NCI-H69 (cell line): ENCODE measurements at regions not wholly inside any gene's neighbourhood (a gene's known extent, or its start where the extent isn't known, plus 50 kb on each side); places are given as distances from the start of the nearest gene placed in this dataset.
"Not testable (repeated sequence)": the region's sequence is repeated elsewhere in the genome, so short reads cannot be mapped to it uniquely, and the experiment has no call there.

Experiments used
- DNase-seq: peaks from one replicate; lab custom pipeline; 2025; lab: John Stamatoyannopoulos, UW

DNA sequence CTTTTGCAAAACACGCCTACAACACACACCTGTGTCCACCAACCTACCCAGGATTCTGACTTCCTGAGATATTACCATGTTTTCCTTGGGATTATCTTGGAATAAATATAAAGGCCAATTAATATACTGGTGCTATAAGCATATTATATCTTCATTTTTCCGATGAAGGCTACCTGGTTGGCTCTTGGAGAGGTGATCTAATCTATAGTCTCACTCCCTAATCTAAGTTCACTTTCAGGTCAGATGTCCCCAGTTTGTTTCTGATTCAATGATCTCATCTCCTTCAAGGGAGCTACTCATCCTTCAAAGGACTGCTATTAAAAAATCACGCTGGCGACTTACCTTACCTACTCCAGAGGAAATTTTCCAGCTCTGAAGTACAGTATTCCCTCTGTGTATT is 517.5 kb downstream of the KLF5 start:
- no peak for DNase-seq

DNA sequence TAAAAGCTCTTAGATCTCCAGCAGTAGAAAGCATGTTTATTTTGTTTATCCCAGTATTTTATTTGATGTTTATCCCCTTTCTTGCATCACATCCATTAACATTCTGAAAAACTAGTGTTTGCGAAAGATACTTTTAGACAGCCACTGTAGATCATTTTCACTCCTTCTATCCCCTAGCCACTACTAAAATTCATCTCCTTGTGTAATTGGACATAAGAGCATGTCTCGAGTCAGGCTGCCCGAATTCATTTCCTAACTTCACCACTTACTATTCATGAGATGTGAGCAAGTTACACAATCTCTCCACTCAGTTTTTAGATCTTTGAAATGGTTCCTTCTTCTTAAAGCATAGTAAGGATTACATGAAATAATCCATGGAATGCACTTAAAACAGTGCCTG is 514.0 kb downstream of the KLF5 start:
- DNase-seq = no peak

DNA sequence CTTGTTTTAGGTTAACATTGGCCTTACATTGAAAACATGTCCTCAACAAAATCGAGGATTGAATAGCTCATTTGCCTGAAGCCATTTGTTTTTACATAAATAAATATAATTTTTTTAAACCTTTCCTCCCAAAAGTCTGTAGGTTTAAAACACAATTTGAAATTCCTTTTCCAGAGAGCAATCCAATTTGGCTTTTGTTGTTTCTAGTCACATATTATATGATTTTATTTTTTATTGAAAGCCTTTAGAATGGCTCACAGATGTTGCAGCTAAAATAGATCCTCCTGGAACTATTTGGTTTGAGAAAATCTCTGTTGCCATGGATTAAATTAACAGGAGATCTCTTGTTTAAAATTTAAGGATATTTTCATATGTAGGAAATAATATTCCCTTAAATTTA is 512.6 kb downstream of the KLF5 start:
- DNase-seq = no peak

DNA sequence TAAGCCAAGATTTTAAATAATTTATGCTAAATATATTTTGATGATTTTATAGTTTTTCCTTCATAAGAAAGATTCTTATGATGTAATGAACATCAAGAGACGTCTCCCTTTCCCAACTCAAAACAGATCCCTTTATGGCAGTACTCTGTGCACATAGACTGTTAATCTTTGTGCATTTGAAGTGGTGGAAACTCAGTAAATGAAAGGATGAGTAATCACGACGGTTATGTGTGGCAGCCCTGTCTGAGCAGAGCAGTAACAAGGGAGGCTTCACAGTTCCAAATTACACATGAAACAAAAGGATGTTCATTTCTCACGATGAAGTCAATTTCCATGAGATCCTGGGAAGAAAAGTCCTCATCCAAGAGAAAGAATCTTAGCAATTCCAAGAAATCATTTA is 498.1 kb downstream of the KLF5 start:
- DNase-seq = no peak

DNA sequence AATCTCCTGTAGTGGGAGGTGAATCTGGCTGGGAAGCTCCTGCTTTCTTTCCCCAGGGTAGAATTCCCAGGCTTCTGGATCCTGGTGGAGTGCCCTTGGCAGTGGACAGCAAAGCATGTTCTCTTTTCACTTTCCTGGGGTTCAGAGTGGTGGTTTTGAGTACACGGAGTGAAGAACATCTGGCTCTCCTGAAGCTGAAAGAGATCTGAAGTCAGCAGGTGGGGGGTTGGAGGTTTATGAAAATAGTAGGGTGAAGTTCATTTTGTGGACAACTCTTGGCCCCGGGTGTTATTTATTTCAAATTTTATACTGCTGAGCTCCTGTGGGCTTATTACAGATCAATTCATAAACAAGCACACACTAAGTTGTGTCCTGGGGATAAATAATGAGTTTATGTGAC is 497.3 kb downstream of the KLF5 start:
- DNase-seq = no peak

DNA sequence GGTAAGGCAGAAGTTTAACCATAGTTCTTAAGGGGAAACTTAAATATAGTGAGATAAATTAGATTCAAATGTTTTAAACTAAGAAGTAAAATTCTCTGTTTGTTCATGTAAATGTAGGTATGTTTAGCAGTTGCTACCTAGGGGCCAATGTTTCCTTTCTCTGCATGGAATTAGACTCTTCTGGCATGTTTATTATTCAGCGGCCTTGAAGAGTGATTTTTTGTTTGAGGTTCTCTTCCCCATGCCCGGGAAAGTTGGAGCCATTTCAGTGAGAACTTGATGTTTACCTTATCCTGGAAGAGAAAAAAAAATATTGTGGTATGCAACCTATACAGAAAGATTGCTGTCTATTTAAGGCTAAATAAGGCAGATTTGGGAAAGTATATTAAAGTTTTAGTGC is 492.9 kb downstream of the KLF5 start:
- DNase-seq = no peak

DNA sequence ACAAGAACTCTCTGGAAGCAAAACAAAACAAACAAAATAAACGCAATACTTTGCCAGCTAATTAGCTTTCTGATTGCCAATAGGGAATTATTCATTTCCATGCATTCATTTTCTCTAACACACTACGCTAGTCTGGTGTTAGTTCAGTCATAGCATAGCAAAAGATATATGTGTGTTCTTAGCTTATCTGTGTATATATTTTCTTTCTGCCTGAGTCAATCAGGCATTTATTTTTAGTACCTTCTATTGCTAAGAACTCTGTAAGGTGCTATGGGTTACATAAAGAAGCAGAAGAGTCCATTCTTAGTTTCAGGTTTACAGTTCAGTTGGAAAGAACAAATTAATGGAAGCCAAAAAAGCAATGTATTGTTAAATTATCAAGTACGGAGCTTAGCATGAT is 490.9 kb downstream of the KLF5 start:
- DNase-seq = no peak

DNA sequence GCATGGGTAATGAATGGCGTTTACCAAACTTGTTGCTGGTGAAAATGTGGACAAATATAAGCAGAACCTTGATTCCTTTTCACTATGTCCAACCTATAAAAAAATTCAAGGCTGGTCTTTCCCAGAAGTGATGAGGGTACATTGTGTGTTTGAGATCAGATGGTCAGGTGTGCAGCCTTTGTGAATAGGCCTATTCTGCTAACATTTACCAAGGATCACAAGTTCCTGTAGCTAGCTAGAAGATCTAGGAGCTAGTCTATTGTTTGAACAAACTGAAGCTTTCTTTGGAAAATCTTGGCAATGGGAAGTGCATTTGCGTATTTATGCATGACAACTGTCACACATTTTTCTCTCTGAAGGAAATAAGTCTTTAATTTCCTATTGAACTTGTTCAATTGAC is 489.6 kb downstream of the KLF5 start:
- DNase-seq = no peak

DNA sequence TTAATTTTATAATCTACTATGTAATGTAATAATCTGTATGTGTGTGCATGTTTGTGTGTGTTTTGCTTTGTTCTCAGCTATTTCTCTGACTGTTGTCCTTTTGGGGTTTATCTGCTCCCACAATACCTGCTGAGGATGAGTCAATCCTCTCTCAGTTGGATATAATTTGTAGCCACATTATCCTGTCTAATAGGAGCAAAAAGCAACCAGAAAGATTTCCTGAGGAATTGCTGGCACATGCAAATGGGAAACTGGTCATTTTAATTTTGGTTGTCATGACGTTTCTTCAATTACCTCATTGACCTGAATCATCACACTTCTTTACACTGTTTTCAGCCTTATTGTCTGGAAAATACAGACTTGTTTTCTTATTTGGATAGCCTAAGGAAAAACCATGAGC is 488.4 kb downstream of the KLF5 start:
- DNase-seq = peak; percentile 14

DNA sequence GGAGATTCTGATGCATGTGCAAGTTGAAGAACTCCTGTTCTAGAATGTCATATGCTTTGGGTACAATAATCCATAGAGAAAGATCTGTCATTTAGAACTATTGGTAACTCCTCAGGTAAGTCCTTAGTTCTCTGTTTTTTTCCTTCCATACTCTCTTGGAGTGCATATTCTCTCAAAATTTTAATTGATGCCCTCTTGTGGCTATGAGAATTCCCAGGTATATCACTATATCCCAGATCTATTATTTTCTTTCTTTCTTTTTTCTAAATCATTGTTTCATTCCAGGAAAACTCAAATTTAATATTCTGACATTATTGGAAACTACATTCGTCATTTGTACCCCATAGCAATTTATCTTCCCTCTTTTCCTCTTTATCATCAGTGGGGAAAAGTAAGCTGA is 485.4 kb downstream of the KLF5 start:
- no peak for DNase-seq

DNA sequence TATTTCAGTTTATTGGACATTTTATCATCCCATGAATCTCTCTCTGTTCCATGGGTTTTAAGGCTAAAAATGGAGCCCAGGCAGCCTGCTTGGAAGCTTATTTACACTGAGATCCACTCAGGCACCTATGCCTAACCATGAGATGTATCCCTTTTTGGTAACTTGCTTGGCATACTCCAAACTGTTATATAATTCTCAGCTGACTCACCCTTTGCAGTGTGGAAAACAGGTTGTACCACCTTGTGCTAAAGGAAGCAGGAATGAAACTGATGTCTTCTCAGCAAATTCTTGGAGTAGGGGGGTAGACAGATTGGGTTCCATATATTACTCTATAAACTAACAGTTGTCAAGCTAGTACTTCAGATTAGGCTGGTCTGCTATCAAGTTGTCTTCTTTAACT is 483.6 kb downstream of the KLF5 start:
- no peak for DNase-seq

DNA sequence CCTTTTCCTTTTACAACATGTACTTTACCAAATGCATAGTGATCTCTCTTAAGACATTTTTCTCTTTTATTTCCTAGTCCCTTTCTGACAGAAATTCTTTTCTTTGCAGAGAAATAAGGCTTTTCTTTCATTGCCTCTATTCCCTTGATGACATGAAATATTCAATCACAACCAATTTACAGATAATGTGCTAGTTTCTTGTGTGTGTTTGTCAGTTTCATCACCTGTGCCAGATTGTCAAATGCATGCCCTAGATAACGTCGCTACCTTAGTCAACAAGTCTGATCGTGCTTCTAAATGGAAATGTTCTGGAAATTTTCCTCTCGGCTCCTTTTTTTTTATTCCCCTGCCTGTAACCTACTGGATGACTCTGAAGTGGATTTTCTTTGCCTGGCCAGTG is 478.1 kb downstream of the KLF5 start:
- no peak for DNase-seq

DNA sequence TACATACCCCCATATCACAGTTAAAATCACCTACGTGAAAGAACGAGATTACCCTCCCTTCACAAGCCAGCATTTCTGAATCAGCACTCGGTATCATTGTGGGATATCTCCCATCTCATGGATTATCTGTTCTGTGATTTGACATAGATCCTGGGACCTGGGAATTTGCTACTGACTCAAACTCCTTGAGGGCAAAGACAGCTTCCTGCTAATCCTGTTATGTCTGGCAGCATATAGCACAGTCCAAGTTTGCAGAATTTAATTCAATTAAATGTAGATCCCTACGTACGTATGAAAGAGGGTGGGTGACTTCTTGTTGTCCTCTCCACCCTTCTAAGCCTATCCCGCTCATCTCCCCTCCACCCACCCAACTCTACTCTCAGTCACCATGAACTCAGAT is 476.5 kb downstream of the KLF5 start:
- DNase-seq = no peak

DNA sequence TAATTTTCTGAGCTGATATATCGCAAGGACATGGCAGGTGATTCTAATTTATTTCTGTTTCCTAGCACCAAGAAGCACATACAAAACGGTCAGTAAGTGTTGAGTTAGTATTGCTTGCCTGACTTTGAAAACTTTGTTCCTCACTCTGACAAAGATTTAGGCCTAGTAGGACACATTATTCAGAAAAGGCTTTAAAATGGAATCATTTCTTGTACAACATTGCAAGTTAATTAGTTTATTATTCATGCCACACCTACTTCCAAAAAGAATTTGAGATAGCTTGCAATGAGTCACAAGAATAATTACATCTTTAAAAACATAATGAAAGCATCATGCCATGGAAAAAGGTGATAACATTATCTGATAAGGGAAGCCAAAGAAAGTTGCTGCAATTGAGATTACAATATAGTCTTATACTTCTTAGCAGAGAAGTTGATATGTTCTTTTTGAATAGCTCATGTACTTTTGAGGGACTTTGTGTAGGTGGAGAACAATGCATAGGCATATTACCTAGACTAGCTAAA is 474.2 kb downstream of the KLF5 start:
- no peak for DNase-seq

DNA sequence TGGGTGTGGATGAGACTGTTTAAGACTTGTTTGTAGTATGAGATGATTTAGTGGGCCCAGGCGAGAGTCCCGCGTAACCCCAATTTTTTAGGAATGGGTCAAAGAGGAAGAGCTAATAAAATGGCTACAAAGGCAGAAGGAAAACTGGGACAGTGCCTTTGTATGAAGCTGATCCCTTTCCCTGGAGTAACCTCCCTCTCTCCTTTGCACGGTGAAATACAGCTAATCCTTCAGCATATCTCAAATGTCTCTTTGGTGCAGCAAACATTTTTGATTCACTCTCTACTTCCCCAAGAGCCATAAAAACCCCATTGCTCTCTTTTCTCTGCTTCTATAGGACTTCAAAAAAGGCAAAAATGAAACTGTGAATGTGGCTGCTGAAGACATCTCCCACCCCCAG is 473.8 kb downstream of the KLF5 start:
- no peak for DNase-seq

DNA sequence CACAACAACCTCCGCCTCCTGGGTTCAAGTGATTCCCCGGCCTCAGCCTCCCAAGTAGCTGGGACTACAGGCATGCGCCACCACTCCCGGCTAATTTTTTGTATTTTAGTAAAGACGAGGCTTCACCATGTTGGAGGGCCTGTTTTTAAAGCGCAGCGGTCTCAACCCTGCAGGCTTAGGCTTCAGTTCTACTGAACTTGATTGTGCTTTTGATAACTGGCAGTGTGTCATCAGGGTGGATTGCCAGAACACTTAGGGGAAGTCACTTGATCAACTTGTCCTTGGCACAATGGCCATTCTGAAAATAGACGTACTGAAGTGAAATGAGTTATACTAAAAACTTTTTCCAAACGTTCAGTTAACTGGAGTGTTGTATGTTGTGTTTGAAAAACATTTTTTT is 472.2 kb downstream of the KLF5 start:
- no peak for DNase-seq

DNA sequence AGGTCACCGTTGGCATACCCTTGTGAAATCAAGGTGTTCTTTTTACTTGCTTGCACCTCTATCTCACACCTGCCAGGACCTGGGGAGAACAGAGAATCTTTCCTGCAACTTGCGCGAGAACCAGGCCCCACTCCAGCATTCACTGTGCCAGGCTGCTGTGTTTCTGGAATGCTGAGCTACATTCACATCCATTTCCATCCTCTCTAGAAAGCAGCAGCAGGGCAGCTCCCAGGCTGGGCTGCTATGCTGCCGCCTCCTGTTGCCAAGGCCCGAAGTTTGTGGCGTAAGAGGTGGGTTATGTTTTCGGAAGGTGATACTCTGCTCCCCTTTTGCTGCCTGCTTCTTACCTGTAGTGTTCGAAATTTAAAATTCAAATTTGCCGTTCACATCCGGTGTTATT is 464.1 kb downstream of the KLF5 start:
- no peak for DNase-seq

DNA sequence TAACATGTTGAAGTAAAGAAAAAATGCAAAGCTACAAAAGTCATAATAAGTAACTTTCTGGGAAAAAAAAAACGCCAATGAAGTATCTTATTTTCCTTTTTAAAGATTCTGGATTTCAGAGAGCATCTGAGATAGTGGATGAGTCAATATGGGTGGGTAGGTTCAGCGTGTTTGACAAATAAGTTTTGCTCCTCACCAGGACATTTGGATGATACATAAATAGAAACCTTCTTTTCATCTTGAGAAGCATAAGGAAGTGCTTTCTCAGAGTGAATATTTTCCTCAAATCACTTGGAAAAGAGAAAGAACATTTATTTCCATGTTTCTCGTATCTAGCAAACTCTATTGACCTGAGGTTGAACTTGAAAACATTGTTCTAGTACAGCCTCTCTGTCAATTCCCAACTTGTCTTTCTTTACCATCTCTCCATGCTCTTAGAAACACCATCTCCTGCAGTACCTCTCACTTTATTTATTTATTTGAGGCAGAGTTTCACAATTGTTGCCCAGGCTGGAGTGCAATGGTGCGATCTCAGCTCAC is 463.2 kb downstream of the KLF5 start:
- DNase-seq = no peak

DNA sequence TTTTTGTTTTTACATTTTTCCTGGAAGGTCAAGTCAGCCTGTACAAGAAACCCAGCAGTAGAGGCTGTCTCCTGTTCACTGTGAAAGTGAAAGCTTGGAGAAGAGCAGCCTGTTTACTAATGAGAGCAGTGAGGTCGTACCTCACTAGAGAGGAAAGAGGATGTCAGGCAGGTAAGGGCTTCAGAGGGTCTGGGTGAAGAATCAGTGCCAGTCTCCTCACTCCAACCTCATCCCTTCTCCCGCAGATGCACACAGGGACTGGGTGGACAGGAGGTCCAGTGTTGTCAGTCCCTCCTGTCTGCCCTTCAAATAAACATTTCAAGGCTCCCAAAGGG is 462.5 kb downstream of the KLF5 start:
- DNase-seq = peak; percentile 2

DNA sequence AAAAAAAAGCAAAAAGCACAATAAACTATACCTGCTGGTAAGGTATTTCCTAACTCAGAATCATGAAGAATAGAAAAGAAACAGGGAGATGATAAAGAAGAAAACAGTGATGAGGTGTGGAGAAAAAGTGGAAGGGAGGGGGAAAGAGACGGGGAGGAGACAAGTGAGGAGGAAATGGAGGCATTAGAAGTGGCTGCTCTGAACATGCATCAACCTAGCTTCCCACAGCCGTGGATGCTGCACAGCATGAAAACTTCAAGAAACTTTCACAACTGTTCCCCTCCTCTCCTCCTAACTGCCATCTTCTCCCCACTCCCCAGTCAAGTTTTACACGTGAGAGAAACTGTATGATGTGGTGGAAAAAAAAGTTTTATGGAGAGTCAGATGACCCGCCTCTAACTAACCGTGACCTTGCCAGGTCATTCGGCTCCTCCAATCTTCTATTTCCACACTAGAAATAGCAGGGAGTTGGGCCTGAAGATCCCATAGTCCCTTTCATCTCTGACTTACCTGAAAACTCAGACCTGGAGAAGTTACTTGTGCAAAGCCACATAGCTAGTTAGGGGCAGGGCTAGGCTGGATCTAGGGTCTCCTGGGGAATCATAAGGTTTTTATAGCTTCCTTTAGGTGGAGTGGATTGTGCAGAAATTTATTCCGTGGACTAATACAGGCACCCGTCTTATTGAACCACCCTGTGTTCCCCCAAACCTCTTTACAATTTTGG is 461.9 kb downstream of the KLF5 start:
- no peak for DNase-seq

DNA sequence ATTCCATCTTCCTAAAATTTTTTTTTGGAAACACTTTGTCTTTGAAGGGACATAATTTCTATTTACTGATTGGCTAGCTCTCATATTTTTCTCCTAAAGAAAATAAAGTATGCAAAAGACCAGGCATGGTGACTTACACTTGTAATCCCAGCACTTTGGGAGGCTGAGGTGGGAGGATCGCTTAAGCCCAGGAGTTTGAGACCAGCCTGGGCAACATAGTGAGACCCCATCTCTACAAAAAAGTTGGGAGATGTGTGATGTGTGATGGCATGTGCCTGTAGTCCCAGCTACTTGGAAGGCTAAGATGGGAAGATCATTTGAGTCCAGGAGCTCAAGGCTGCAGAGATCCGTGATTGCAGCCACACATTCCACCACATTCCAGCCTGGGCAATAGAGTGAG is 461.3 kb downstream of the KLF5 start:
- not testable (repeated sequence) for DNase-seq

DNA sequence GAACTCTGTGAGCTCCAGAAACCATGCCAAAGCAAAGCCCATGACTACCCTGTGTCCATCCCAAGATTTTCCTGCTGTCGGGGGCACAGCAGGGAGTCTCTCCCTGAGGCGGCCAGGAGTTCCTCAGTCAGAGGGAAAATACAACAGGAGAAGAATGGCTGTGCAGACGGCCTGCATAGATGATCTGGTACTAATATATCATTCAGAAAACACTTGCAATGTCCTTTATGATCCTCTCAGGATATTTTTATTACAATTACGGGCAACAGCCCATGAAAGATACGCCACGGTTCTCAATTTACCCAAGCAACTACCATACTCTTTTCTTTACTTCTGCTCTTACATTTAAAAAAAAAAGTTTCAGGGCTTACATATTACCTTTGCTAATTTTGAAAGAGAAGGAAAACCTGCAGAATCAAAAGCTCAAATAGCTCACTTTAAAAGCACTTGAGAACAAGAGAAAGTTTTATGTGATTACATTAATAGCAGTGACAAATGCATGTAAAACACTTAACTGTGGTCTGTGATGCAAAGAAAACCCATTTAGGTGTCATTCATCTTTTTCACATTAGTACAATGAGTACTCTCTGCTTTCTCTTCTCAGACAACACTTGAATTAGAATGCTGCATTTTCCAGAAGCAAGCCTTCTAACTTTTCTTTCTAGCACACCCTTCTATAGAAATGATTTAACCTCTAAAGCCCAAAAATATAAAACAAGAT is 460.8 kb downstream of the KLF5 start:
- no peak for DNase-seq

DNA sequence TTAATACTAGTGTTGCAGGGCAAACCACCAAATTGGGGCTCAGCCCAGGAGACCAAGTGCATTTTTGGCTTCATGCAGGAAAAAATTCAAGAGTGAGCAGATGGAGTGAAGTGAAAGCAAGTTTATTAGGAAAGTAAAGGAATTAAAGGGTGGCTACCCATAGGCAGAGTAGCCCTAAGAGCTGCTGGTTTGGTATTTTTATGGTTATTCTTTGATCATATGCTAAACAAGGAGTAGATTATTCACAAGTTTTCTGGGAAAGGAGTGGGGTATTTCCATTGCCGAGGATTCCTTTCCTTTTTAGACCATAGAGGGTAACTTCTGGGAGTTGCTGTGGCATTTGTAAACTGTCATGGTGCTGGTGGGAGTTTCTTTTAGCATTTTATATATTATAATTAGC is 459.0 kb downstream of the KLF5 start:
- DNase-seq = no peak

DNA sequence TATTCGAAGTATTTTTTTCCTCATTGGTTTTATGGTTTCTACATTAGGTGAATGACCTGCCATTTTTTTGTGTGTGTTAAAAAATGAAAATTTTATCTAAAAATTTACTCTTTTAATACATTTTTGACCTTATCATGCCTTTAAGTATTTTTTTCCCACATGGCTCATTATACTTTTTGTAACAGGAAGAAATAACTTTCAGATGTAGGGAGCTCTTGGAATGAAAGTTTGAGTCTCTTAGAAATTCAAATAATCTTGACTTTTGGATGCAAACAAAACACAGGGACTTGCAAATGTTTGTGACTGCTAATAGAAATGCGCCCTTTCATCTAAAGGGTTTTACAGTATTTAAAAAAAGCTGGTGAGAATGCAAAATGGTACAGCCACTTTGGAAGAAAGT is 457.9 kb downstream of the KLF5 start:
- no peak for DNase-seq
